ENCODE measurements at regions not wholly inside any gene's neighbourhood (a gene's known extent, or its start where the extent isn't known, plus 50 kb on each side); places are given as distances from the start of the nearest gene placed in this dataset.
"Not testable (repeated sequence)": the region's sequence is repeated elsewhere in the genome, so short reads cannot be mapped to it uniquely, and the experiment has no call there.

GRCh38 chr2:62326735-62327134, 130.8 kb downstream of the B3GNT2 start:
- no peaks in the 10 kb centered on the region for H3K36me3 ChIP-seq (ENCODE audit: control insufficient read depth in 1 of 2, insufficient read depth in 2 of 2, low read length in 2 of 2)
- no peak overlapping the region for H3K4me3 ChIP-seq (ENCODE audit: low read depth in 1 of 2, low read length in 2 of 2)

GRCh38 chr2:62325398-62325797, 129.5 kb downstream of the B3GNT2 start:
- Histone ChIP-seq H3K27me3 (ENCODE audit: low read depth, low read length) (no peaks in the 10 kb centered on the region), H3K9me3 (ENCODE audit: control insufficient read depth in 1 of 2, low read length in 2 of 2) (peaks cover 0 to 4% of the 10 kb centered on the region in 2 donors), H3K36me3 (ENCODE audit: control insufficient read depth in 1 of 2, insufficient read depth in 2 of 2, low read length in 2 of 2) (no peaks in the 10 kb centered on the region), H3K27ac (ENCODE audit: low read length) (no peak overlapping the region), H3K4me1 (ENCODE audit: control insufficient read depth in 1 of 2, insufficient read depth in 2 of 2, low read length in 2 of 2) (no peaks in the 10 kb centered on the region), H3K4me3 (ENCODE audit: low read depth in 1 of 2, low read length in 2 of 2) (no peak overlapping the region)

More at GRCh38 chr2:62326735-62327134, 130.8 kb downstream of the B3GNT2 start:
- Histone ChIP-seq H3K27me3 (ENCODE audit: low read depth, low read length) (no peaks in the 10 kb centered on the region), H3K4me1 (ENCODE audit: control insufficient read depth in 1 of 2, insufficient read depth in 2 of 2, low read length in 2 of 2) (no peaks in the 10 kb centered on the region), H3K9me3 (ENCODE audit: control insufficient read depth in 1 of 2, low read length in 2 of 2) (peaks cover 0 to 4% of the 10 kb centered on the region in 2 donors), H3K27ac (ENCODE audit: low read length) (no peak overlapping the region)

- Histone ChIP-seq H3K4me1 (ENCODE audit: control insufficient read depth in 1 of 2, insufficient read depth in 2 of 2, low read length in 2 of 2) (no peaks in the 10 kb centered on the region), H3K4me3 (ENCODE audit: low read depth in 1 of 2, low read length in 2 of 2) (no peak overlapping the region), H3K36me3 (ENCODE audit: control insufficient read depth in 1 of 2, insufficient read depth in 2 of 2, low read length in 2 of 2) (no peaks in the 10 kb centered on the region), H3K27ac (ENCODE audit: low read length) (no peak overlapping the region), H3K27me3 (ENCODE audit: low read depth, low read length) (no peaks in the 10 kb centered on the region), H3K9me3 (ENCODE audit: control insufficient read depth in 1 of 2, low read length in 2 of 2) (peaks cover 0 to 4% of the 10 kb centered on the region in 2 donors)
Measured at GRCh38 chr2:62321380-62322289, 125.7 kb downstream of the B3GNT2 start.

GRCh38 chr2:62320657-62321357, 124.9 kb downstream of the B3GNT2 start:
- Histone ChIP-seq H3K27ac (ENCODE audit: low read length) (no peak overlapping the region), H3K9me3 (ENCODE audit: control insufficient read depth in 1 of 2, low read length in 2 of 2) (peaks cover 0 to 4% of the 10 kb centered on the region in 2 donors), H3K4me1 (ENCODE audit: control insufficient read depth in 1 of 2, insufficient read depth in 2 of 2, low read length in 2 of 2) (no peaks in the 10 kb centered on the region), H3K4me3 (ENCODE audit: low read depth in 1 of 2, low read length in 2 of 2) (no peak overlapping the region), H3K36me3 (ENCODE audit: control insufficient read depth in 1 of 2, insufficient read depth in 2 of 2, low read length in 2 of 2) (no peaks in the 10 kb centered on the region), H3K27me3 (ENCODE audit: low read depth, low read length) (no peaks in the 10 kb centered on the region)

- not testable (repeated sequence) for H3K36me3 ChIP-seq (ENCODE audit: control insufficient read depth in 1 of 2, insufficient read depth in 2 of 2, low read length in 2 of 2); H3K4me1 ChIP-seq (ENCODE audit: control insufficient read depth in 1 of 2, insufficient read depth in 2 of 2, low read length in 2 of 2); H3K4me3 ChIP-seq (ENCODE audit: low read depth in 1 of 2, low read length in 2 of 2); H3K9me3 ChIP-seq (ENCODE audit: control insufficient read depth in 1 of 2, low read length in 2 of 2); H3K27ac ChIP-seq (ENCODE audit: low read length); H3K27me3 ChIP-seq (ENCODE audit: low read depth, low read length)
Measured at GRCh38 chr2:62320137-62320536, 124.2 kb downstream of the B3GNT2 start.

GRCh38 chr2:62319070-62319469, 123.2 kb downstream of the B3GNT2 start:
- Histone ChIP-seq H3K9me3 (ENCODE audit: control insufficient read depth in 1 of 2, low read length in 2 of 2) (no peaks in the 10 kb centered on the region), H3K36me3 (ENCODE audit: control insufficient read depth in 1 of 2, insufficient read depth in 2 of 2, low read length in 2 of 2) (no peaks in the 10 kb centered on the region), H3K4me1 (ENCODE audit: control insufficient read depth in 1 of 2, insufficient read depth in 2 of 2, low read length in 2 of 2) (no peaks in the 10 kb centered on the region), H3K4me3 (ENCODE audit: low read depth in 1 of 2, low read length in 2 of 2) (no peak overlapping the region), H3K27ac (ENCODE audit: low read length) (no peak overlapping the region), H3K27me3 (ENCODE audit: low read depth, low read length) (no peaks in the 10 kb centered on the region)

- no peak overlapping the region for H3K4me3 ChIP-seq (ENCODE audit: low read depth in 1 of 2, low read length in 2 of 2)
Measured at GRCh38 chr2:62315476-62315875, 119.6 kb downstream of the B3GNT2 start.

GRCh38 chr2:62314291-62314690, 118.4 kb downstream of the B3GNT2 start:
- no peak overlapping the region for H3K4me3 ChIP-seq (ENCODE audit: low read depth in 1 of 2, low read length in 2 of 2)
- no peaks in the 10 kb centered on the region for H3K27me3 ChIP-seq (ENCODE audit: low read depth, low read length)
- H3K36me3 ChIP-seq (ENCODE audit: control insufficient read depth in 1 of 2, insufficient read depth in 2 of 2, low read length in 2 of 2), result no peaks in the 10 kb centered on the region
- H3K9me3 ChIP-seq (ENCODE audit: control insufficient read depth in 1 of 2, low read length in 2 of 2), result no peaks in the 10 kb centered on the region
- no peak overlapping the region for H3K27ac ChIP-seq (ENCODE audit: low read length)
- H3K4me1 ChIP-seq (ENCODE audit: control insufficient read depth in 1 of 2, insufficient read depth in 2 of 2, low read length in 2 of 2), result no peaks in the 10 kb centered on the region

More at GRCh38 chr2:62315476-62315875, 119.6 kb downstream of the B3GNT2 start:
- Histone ChIP-seq H3K36me3 (ENCODE audit: control insufficient read depth in 1 of 2, insufficient read depth in 2 of 2, low read length in 2 of 2) (no peaks in the 10 kb centered on the region), H3K27me3 (ENCODE audit: low read depth, low read length) (no peaks in the 10 kb centered on the region), H3K9me3 (ENCODE audit: control insufficient read depth in 1 of 2, low read length in 2 of 2) (no peaks in the 10 kb centered on the region), H3K27ac (ENCODE audit: low read length) (no peak overlapping the region), H3K4me1 (ENCODE audit: control insufficient read depth in 1 of 2, insufficient read depth in 2 of 2, low read length in 2 of 2) (no peaks in the 10 kb centered on the region)

- Histone ChIP-seq H3K4me3 (ENCODE audit: low read depth in 1 of 2, low read length in 2 of 2) (no peak overlapping the region), H3K4me1 (ENCODE audit: control insufficient read depth in 1 of 2, insufficient read depth in 2 of 2, low read length in 2 of 2) (no peaks in the 10 kb centered on the region), H3K9me3 (ENCODE audit: control insufficient read depth in 1 of 2, low read length in 2 of 2) (no peaks in the 10 kb centered on the region), H3K27me3 (ENCODE audit: low read depth, low read length) (no peaks in the 10 kb centered on the region), H3K36me3 (ENCODE audit: control insufficient read depth in 1 of 2, insufficient read depth in 2 of 2, low read length in 2 of 2) (no peaks in the 10 kb centered on the region), H3K27ac (ENCODE audit: low read length) (no peak overlapping the region)
Measured at GRCh38 chr2:62313449-62314227, 117.7 kb downstream of the B3GNT2 start.

GRCh38 chr2:62309465-62310091, 113.7 kb downstream of the B3GNT2 start:
- Histone ChIP-seq H3K27me3 (ENCODE audit: low read depth, low read length) (no peaks in the 10 kb centered on the region), H3K27ac (ENCODE audit: low read length) (no peak overlapping the region), H3K9me3 (ENCODE audit: control insufficient read depth in 1 of 2, low read length in 2 of 2) (no peaks in the 10 kb centered on the region), H3K4me1 (ENCODE audit: control insufficient read depth in 1 of 2, insufficient read depth in 2 of 2, low read length in 2 of 2) (peaks cover 16 to 17% of the 10 kb centered on the region in 2 donors), H3K4me3 (ENCODE audit: low read depth in 1 of 2, low read length in 2 of 2) (no peak overlapping the region), H3K36me3 (ENCODE audit: control insufficient read depth in 1 of 2, insufficient read depth in 2 of 2, low read length in 2 of 2) (no peaks in the 10 kb centered on the region)

GRCh38 chr2:62309081-62309464, 113.2 kb downstream of the B3GNT2 start:
- Histone ChIP-seq H3K27ac (ENCODE audit: low read length) (no peak overlapping the region), H3K27me3 (ENCODE audit: low read depth, low read length) (no peaks in the 10 kb centered on the region), H3K4me3 (ENCODE audit: low read depth in 1 of 2, low read length in 2 of 2) (no peak overlapping the region), H3K4me1 (ENCODE audit: control insufficient read depth in 1 of 2, insufficient read depth in 2 of 2, low read length in 2 of 2) (peaks cover 16 to 17% of the 10 kb centered on the region in 2 donors), H3K36me3 (ENCODE audit: control insufficient read depth in 1 of 2, insufficient read depth in 2 of 2, low read length in 2 of 2) (no peaks in the 10 kb centered on the region), H3K9me3 (ENCODE audit: control insufficient read depth in 1 of 2, low read length in 2 of 2) (no peaks in the 10 kb centered on the region)
